LHCN-M2 (cell line): ENCODE measurements at regions not wholly inside any gene's neighbourhood (a gene's known extent, or its start where the extent isn't known, plus 50 kb on each side); places are given as distances from the start of the nearest gene placed in this dataset.

Source experiments
- DNase-seq: peaks from one replicate; pipeline ENCODE4 v3.0.0-alpha.2; 2012; ENCODE audit warnings: low read depth

GRCh38 chr2:19038071-19039015, 320.1 kb downstream of the OSR1 start:
- DNase-seq, result peak; percentile 93

- no peak for DNase-seq
These were observed 322.3 kb downstream of the OSR1 start for GRCh38 chr2:19036091-19036490.

DNA sequence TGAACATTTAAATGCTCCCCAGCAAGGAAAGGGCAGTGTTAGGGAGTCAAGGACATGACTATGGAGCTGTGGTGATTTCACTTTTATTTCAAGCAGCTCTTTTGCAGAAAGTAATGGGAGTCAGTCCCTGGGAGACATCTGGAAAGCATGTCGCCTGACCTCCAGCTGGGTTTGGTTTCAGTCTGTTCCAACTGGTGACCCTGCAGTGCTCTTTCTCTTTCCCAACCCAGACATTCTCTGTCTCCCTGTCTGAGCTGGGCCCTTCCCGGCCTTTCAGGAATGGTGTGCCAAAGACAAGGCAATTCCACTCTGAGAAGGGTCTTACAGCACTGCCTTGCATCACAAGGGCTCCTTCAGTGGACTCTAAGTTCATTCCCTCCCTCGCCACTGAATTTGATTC, 323.2 kb downstream of the OSR1 start:
- peak; percentile 37 for DNase-seq

GRCh38 chr2:19033240-19033639, 325.2 kb downstream of the OSR1 start:
- no peak for DNase-seq

GRCh38 chr2:19031642-19032041, 326.8 kb downstream of the OSR1 start:
- DNase-seq, result peak; percentile 62

GRCh38 chr2:19029655-19030054, 328.8 kb downstream of the OSR1 start:
- DNase-seq, result no peak

- no peak for DNase-seq
These were observed 329.6 kb downstream of the OSR1 start for GRCh38 chr2:19028587-19029375.

DNA sequence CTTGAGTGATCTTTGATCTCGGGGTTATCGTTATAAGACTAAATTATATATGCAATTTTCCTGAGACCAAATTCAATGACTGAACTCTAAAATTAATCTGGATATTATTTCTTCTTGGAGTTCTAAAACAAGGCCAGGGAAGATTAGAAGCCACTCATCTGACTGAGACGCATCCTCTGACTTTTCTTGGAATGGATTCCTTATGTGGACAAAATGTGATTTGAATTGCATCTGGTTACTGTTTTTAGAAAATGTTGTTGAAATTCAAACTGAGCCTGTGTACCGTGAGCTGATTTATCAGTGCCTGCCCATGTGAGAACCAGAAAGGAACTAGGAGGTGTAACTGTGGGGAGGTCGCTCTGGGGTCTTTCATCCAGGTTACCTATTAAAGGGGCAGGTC, 330.8 kb downstream of the OSR1 start:
- no peak for DNase-seq

GRCh38 chr2:19026261-19026660, 332.2 kb downstream of the OSR1 start:
- DNase-seq, result no peak

DNA sequence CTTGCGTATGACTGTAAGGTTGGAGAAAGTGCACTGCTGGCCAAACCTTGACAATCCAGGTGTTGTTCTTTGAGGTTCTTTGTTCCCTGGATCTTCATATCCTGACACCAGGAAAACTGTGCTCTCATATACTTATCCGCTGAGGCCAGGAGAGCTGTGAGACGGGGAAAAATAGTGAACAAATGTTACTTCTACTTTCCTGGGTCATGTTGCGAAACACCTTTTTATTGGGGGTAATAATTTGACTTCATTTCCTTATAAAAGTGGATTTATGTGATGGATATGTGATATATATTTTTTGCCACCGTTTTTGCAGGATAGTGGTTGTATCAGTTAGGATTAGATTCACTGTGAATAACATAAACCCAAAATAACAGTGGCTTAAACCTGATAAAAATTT, 336.1 kb downstream of the OSR1 start:
- no peak for DNase-seq

GRCh38 chr2:19021721-19022120, 336.7 kb downstream of the OSR1 start:
- DNase-seq, result no peak

DNA sequence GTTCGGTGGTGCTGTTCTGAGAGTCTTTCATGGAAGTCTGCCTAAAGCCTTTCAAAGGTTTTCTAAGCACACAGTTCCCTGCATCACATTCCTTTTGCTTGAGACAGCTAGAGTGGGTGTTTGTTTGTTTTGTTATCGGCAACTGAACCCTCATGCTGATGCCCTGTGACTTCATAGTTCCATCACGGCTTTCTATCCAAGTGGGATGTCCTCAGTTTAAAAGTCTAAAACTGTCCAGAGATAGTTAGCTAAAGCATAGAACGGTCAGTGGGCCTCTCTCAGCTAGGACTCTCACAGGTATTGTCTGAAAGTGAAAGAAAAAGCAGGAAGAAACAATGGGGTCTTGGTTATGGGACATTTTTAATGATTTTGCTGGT, 337.3 kb downstream of the OSR1 start:
- DNase-seq, result peak; percentile 91

GRCh38 chr2:19020144-19021099, 338.0 kb downstream of the OSR1 start:
- no peak for DNase-seq

DNA sequence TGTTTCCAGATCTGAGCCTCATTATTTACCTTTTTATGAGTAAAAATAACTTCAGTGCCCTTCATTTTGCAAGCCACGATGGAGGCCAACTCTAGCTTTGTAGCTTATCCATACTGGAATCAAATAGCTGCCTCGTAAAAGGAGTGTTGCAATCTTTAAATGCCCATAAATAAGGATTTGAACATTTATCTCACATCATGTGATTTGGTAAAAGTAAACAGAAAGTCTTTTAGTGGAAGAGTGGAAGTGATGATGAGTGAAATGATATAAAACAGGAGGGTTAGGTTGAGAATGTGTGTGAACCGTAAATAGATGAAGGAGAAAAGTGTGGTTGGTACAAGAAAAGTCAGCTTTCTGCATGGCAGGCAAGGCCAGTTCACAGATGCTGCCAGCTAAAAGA, 348.9 kb downstream of the OSR1 start:
- DNase-seq, result no peak

DNA sequence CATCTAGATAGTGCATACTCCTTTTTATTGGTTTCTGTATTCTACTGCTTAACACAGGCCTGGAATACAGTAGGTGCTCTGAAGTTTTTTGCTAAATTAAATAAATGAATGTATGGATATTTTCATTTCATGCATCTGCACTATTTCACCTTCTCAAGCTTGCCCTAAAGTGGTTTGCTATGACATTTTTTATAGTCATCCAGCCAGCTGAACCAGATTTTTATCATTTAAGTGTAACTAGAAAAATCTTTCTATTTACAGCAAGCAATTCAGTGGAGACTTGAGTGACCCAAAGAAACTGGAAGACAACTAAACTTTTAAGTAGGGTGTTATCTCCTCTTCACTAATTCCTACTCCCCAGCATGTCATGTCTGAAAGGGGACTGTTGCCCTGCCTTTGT, 354.9 kb downstream of the OSR1 start:
- DNase-seq, result no peak

DNA sequence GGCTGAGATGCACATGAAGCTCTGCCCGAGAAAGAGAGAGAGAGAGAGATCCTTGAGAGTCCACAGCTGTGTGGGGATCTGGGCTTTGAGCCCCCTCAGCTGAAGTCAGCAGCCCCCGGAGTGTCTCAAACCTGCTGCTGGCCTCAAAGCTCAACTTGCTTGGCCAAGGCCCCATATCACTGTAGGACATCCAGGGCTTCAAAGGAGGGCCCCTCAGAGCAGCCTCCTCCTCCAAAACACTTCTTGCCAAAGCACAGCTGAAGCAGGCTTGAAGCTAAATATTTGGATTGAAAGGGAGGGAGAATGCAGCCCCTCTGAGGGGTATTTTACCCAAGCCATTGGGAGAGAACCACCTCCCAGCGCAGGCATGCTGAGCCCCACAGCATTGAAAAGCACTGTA, 357.6 kb downstream of the OSR1 start:
- DNase-seq, result no peak

- DNase-seq, result no peak
These were observed 359.2 kb downstream of the OSR1 start for GRCh38 chr2:18999198-18999597.

DNA sequence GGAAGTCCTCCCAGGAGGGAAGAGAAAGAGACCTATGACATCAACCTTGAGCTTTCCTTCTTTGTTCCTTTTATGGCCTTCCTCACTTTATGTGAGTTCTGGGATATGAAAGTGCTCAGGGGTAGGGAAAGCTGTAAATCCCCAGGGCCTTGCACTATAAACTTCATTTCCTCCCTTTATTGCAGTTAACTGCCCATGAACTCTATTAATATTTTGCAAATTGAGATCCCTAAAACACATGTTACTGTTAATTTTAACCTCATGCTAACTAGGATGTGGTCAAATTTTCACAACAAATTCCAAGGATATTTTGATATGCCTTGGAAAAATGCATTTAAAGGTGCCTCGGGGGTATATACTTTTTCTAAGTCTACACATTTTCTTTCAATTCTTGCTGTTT, 359.9 kb downstream of the OSR1 start:
- no peak for DNase-seq

- DNase-seq, result peak; percentile 31
These were observed 364.6 kb downstream of the OSR1 start for GRCh38 chr2:18993756-18994338.

GRCh38 chr2:18991177-18992168, 366.9 kb downstream of the OSR1 start:
- DNase-seq, result peak; percentile 86
